GM18511 (cell line): ENCODE measurements at regions not wholly inside any gene's neighbourhood (a gene's known extent, or its start where the extent isn't known, plus 50 kb on each side); places are given as distances from the start of the nearest gene placed in this dataset.

Experiments used
- ATAC-seq: cut with Tn5 transposase; IDR thresholded peaks from one replicate; pipeline ENCODE4 v1.9.1; 2021; ENCODE audit warnings: mild to moderate bottlenecking, moderate library complexity; ENCODE audit not compliant: unreplicated experiment

GRCh38 chr9:126218359-126219125, 108.1 kb upstream of the MVB12B start:
- ATAC-seq: no peak

DNA sequence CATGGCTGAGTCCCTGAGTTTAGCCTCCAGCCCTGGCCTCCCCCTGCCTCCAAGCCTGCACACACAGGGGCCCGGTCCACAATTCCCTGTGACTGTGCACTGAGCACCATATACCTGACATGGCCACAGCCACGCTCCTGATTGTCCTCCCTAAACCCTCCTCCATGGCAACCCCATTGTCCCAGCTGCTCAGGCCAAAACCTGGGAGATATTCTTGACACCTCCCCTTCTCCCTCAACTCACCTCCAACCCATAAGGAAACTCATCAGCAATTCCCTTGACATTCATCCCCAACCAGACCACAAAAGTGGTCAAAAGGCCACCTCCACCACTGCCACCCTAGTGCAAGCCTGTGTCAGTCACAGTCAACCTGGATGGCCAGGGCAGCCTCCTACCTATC, 107.5 kb upstream of the MVB12B start:
- ATAC-seq: no peak

GRCh38 chr9:126219648-126220063, 107.0 kb upstream of the MVB12B start:
- no peak for ATAC-seq

GRCh38 chr9:126221480-126221879, 105.1 kb upstream of the MVB12B start:
- ATAC-seq: no peak

DNA sequence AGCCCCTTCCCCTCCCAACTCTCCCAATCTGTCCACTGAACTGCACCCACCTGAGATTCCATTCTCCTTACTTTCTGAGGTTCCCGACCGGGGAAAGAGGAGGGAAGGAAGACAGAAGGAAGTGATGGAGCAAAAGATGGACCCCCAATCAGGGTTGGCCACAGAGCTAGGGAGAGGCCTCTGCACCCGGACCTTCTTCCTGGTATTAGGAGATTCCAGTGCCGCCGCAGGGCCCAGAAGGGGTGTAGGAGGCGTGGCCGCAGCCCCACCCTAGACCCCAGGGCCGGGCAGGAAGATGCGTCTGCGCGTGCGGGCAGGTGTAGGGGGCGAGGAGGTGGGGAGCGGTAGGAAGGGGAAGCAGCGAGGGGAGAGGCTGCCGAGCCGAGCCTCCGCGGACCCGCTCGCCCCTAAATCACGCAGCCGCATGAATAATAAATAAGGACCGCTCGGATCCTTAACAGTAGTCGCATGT, 104.2 kb upstream of the MVB12B start:
- ATAC-seq: no peak

GRCh38 chr9:126222835-126223431, 103.7 kb upstream of the MVB12B start:
- ATAC-seq: no peak

DNA sequence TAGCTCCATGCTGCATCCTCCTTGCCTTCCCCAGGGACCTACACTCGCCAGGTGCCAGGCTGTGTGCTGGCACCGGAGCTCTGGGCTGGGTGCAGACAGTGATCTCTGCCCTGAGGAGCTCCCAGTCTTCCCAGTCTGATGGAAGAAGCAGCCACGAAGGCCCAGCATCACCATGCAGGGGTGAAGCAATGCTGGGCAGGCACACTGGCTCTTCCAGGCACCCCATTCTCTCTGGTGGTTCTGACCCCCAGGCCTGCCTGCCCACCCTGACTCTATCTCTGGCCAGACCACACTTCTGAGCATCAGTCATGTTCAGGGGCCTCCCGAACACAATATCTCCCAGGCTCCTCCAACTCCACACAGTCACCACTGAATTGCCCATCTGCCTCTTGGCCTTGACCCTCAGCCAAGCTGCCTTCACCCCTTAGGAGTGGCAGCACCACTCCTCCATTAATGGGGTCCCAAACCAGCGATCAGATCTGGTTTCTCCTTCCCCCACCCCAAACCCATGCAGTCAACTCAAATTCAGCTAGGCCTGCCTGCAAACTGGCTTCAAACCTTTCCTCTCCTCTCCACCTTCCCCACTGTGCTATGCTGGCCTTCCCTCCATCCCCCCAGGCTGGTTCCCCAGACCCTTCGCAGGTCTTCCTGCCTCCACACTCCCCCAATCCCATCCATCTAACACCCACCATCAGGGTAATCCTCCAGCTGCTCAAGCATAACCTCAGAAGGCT, 102.7 kb upstream of the MVB12B start:
- ATAC-seq: no peak

GRCh38 chr9:126225611-126226609, 100.7 kb upstream of the MVB12B start:
- ATAC-seq: no peak

GRCh38 chr9:126226991-126227936, 99.4 kb upstream of the MVB12B start:
- no peak for ATAC-seq

DNA sequence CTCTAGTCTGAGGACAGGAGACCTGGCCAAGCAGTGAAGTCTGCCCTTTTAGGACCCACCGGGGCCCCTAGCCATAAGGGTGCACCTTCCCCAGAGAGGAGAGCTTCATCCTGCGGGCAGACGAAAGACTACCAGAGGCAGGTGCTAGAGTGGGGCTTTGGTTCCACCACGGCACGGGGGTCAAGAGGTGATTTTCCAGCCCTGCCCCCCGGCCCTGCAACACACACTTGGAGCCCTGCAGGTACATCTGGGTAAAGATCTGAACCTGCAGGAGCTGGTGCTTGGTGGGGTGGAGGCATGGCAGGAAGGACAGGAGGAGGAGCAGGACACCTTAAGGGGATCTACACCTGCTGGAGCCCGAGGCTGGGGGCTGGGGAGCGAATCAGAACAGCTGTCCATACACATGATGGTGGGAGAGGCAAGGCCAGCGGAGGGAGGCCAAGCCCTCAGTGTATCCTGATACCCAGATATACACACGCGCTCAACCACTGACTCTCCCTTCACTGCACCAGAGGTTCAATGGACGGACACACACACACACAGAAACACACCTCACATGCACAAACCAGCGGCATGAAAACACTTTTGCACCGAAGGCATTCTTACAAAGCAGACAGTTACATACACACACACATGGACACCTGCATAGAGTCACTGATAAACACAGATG, 98.4 kb upstream of the MVB12B start:
- ATAC-seq: no peak

- ATAC-seq: peak; percentile 65
Observed at GRCh38 chr9:126228781-126229444, 97.7 kb upstream of the MVB12B start.

- no peak for ATAC-seq
Observed at GRCh38 chr9:126229501-126229900, 97.1 kb upstream of the MVB12B start.

- ATAC-seq: no peak
Observed at GRCh38 chr9:126230692-126231091, 95.9 kb upstream of the MVB12B start.

- no peak for ATAC-seq
Observed at GRCh38 chr9:126232461-126232860, 94.2 kb upstream of the MVB12B start.

DNA sequence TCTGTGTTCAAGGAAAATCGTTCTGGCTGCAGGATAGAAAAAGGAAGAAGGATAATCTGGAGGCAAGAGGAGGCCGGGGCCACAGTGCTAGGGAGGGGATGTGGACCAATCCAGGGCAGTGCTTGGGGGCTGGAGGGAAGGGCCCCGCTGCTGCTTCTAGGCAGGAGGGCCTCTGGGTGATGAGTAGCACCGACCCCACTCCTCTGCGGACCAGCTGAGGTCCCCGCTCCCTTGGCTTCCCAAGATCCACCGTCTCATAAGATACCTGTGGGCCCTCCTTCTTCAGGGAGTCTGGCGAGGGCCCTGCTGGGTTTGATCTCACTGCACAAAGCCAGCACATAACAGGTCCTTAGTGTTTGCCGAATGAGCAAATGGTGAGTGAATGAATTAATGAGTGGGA, 93.5 kb upstream of the MVB12B start:
- no peak for ATAC-seq

DNA sequence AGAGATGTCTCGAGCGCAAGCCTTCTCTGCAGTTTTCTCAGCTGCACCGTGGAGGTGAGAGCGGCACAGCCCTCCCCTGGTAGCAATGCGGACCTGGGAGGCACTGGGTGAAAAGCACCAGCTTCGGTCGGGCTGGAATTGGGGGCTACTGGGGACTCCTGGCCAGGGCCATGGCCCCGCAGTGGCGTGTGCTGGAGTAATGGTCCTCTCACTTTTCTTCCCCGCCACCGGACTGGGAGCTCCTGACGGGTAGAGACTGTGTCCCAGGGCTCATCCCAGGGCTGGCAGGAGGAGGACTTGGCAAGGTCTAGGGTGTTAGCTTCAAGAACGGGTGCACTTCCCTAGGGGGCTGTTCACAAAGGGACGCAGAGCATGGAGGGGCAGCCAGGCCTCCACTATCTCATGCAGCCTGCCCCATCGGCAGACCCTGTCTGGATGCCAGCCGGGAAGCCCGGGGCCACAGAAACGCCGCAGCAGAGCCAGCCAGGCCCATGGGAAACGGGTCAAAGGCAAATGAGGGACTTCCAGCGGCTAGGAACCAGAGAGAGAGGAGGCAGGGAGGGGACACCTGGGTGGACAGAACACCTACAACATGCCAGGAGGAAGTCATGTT, 92.6 kb upstream of the MVB12B start:
- no peak for ATAC-seq

DNA sequence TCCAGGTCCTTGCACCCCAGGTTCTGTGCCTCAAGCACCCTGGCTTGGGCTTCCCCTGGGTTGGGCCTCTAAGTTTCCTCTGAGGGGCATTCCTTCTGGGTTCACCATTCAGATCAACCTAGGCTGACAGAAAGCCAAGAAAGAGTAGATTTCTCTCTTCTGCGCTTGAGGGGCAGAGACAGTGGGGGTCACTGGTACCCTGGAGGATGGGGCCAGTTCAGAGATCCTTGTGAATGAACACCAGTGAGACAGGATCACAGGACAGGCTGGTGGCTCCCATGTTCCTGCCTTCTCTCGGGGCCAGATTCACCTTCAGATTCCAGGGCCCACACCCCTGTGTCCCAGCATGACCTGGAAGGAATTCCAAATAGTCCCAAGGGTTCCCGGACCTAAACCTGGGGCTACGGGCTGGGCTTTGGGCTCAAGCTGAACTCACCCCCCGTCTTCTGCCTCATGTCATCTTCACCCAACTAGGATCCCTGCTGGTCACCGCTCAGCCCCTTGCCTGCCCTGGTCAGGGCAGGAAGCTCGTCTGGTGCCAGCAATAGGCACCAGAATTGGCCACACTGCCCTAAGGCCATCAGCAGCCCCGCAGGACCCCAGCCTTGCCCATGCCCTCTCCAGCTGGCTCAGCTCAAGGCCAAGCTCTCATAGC, 91.8 kb upstream of the MVB12B start:
- ATAC-seq: no peak
